GM23338 (cell line): ENCODE measurements at regions not wholly inside any gene's neighbourhood (a gene's known extent, or its start where the extent isn't known, plus 50 kb on each side); places are given as distances from the start of the nearest gene placed in this dataset.

Experiments used
- ATAC-seq: fragments of 200-7000 bp; cut with Tn5 transposase; 3 replicates; pipeline ENCODE4 v1.9.1; 2020
- DNase-seq: peaks from one replicate; pipeline ENCODE4 v3.0.0-alpha.2; 2015; ENCODE audit warnings: low spot score
- H2AFZ ChIP-seq: fragments of 200-600 bp; sonication (generic); 2 replicates; pipeline ENCODE4 v1.8.0; 2016; ENCODE audit warnings: antibody characterized with exemption, mild to moderate bottlenecking, moderate library complexity
- H3F3A ChIP-seq: fragments of 200-600 bp; sonication (generic); replicated peaks from 2 replicates; pipeline ENCODE4 v1.8.0; 2017; ENCODE audit warnings: antibody characterized with exemption, mixed run types, low read depth
- H3K27ac ChIP-seq: fragments of 200-600 bp; sonication (generic); 2 replicates; pipeline ENCODE4 v1.6.1; 2016; ENCODE audit warnings: low read depth
- H3K27me3 ChIP-seq: fragments of 200-600 bp; sonication (generic); 2 replicates; pipeline ENCODE4 v1.8.0; 2016; ENCODE audit warnings: mild to moderate bottlenecking, mixed run types, moderate library complexity; ENCODE audit not compliant: insufficient read depth
- H3K36me3 ChIP-seq: fragments of 200-600 bp; sonication (generic); 2 replicates; pipeline ENCODE4 v1.8.0; 2016; ENCODE audit warnings: mild to moderate bottlenecking; ENCODE audit not compliant: insufficient read depth
- H3K4me1 ChIP-seq: fragments of 200-600 bp; sonication (generic); 2 replicates; pipeline ENCODE4 v1.8.0; 2016; ENCODE audit warnings: mild to moderate bottlenecking, moderate library complexity; ENCODE audit not compliant: insufficient read depth
- H3K4me2 ChIP-seq: fragments of 200-600 bp; sonication (generic); 2 replicates; pipeline ENCODE4 v1.7.1; 2017; ENCODE audit warnings: mixed run types
- H3K4me3 ChIP-seq: fragments of 200-600 bp; sonication (generic); 2 replicates; pipeline ENCODE4 v1.6.1; 2016; ENCODE audit warnings: mixed run types
- H3K79me2 ChIP-seq: fragments of 200-600 bp; sonication (generic); replicated peaks from 2 replicates; pipeline ENCODE4 v1.8.0; 2017; ENCODE audit warnings: mild to moderate bottlenecking; ENCODE audit not compliant: insufficient read depth
- H3K9me2 ChIP-seq: fragments of 200-600 bp; sonication (generic); 2 replicates; pipeline ENCODE4 v1.8.0; 2017; ENCODE audit not compliant: insufficient read depth
- H4K20me1 ChIP-seq: fragments of 200-600 bp; sonication (generic); replicated peaks from 2 replicates; pipeline ENCODE4 v1.8.0; 2017; ENCODE audit warnings: mild to moderate bottlenecking; ENCODE audit not compliant: insufficient read depth
- H3K27ac Mint-ChIP-seq: 2 replicates; pipeline ENCODE4 v1.8.0; 2020; ENCODE audit warnings: inconsistent platforms, mild to moderate bottlenecking, moderate library complexity, mixed read lengths
- H3K27me3 Mint-ChIP-seq: 3 replicates; pipeline ENCODE4 v1.8.0; 2022; ENCODE audit warnings: low read depth, mild to moderate bottlenecking, moderate library complexity, mixed read lengths, inconsistent platforms; ENCODE audit not compliant: insufficient read depth, poor library complexity
- H3K36me3 Mint-ChIP-seq: 3 replicates; pipeline ENCODE4 v1.8.0; 2021; ENCODE audit warnings: low read depth, mild to moderate bottlenecking, inconsistent platforms, moderate library complexity, mixed read lengths
- H3K4me1 Mint-ChIP-seq: 3 replicates; pipeline ENCODE4 v1.8.0; 2020; ENCODE audit warnings: mild to moderate bottlenecking, inconsistent platforms, mixed read lengths
- H3K4me3 Mint-ChIP-seq: 3 replicates; pipeline ENCODE4 v1.8.0; 2021; ENCODE audit warnings: moderate library complexity, mild to moderate bottlenecking, inconsistent platforms, mixed read lengths
- H3K9me3 Mint-ChIP-seq: 3 replicates; pipeline ENCODE4 v1.8.0; 2020; ENCODE audit warnings: moderate library complexity, mild to moderate bottlenecking, inconsistent platforms, mixed read lengths
- CREB1 ChIP-seq: fragments of 250-450 bp; sonication (Bioruptor Pico); IDR thresholded peaks from 2 replicates; pipeline ENCODE4 v1.5.0; 2020; ENCODE audit warnings: low read depth, mild to moderate bottlenecking, moderate library complexity
- EZH2 ChIP-seq: fragments of 200-600 bp; sonication (generic); IDR thresholded peaks from one replicate; pipeline ENCODE4 v1.8.0; 2017; ENCODE audit warnings: antibody characterized with exemption, mild to moderate bottlenecking, low read depth; ENCODE audit not compliant: unreplicated experiment
- EZH2phosphoT487 ChIP-seq: fragments of 200-600 bp; sonication (generic); IDR thresholded peaks from one replicate; pipeline ENCODE4 v1.8.1; 2018; ENCODE audit warnings: antibody characterized with exemption; ENCODE audit not compliant: unreplicated experiment
- NANOG ChIP-seq: IDR thresholded peaks from 2 replicates; pipeline ENCODE4 v1.6.1; 2016; ENCODE audit warnings: antibody characterized with exemption, borderline replicate concordance
- POLR2AphosphoS5 ChIP-seq: IDR thresholded peaks from 2 replicates; pipeline ENCODE4 v1.6.1; 2016; ENCODE audit warnings: antibody characterized with exemption, low read depth
- STAT1 ChIP-seq: IDR thresholded peaks from one replicate; pipeline ENCODE4 v1.6.1; 2016; ENCODE audit warnings: antibody characterized with exemption; ENCODE audit not compliant: unreplicated experiment
- TF ChIP-seq, protein P1 (sequence below): IDR thresholded peaks from one replicate; pipeline ENCODE4 v1.6.1; 2018; ENCODE audit warnings: antibody characterized with exemption; ENCODE audit not compliant: unreplicated experiment
- TF ChIP-seq, protein P2 (sequence below): IDR thresholded peaks from 2 replicates; pipeline ENCODE4 v1.6.1; 2016; ENCODE audit warnings: antibody characterized with exemption
- TF ChIP-seq, protein P3 (sequence below), 2 experiments: fragments of 200-600 bp in 1 of 2; sonication (generic) in 1 of 2; conservative IDR thresholded peaks; 2 replicates each; pipeline versions ENCODE4 v1.5.1 to v1.6.1; 2016 to 2017; ENCODE audit warnings: antibody characterized with exemption in 2 of 2, low read depth in 2 of 2, mild to moderate bottlenecking in 2 of 2, moderate library complexity in 1 of 2
- TF ChIP-seq, protein P4 (sequence below): fragments of 250-450 bp; sonication (Bioruptor Pico); IDR thresholded peaks from 2 replicates; pipeline ENCODE4 v1.5.0; 2020; ENCODE audit warnings: mild to moderate bottlenecking, moderate library complexity

DNA sequence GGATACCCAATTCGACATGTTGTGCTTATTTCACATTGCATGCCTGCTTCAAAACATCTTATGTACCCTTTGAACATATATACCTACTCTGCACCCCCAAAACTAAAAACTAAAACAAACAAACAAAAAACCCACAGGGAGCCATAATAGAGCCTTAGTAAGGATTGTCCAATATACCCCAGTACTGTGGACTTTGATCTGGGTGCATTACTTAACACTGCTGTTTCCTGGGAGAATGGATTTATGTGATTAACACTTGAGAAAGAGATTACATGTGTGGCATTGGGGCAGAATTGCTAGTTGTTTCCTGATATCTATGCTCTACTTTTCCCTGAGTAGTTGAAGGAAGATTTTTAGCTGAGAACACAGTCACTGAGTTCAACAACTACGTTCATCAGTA, 583.4 kb upstream of the ROBO1 start:
- Histone ChIP-seq H3K27me3 (no peaks in the 10 kb centered on the region), H3K4me3 (no peak overlapping the region), H3K79me2 (no peaks in the 10 kb centered on the region), H3K4me2 (no peak overlapping the region), H2AFZ (no peak overlapping the region), H3K9me2 (no peaks in the 10 kb centered on the region), H3K4me1 (no peaks in the 10 kb centered on the region), H4K20me1 (no peaks in the 10 kb centered on the region), H3K27ac (no peak overlapping the region), H3F3A (no peaks in the 10 kb centered on the region), H3K36me3 (no peaks in the 10 kb centered on the region)
- H3K27me3 Mint-ChIP-seq = no peaks in the 10 kb centered on the region
- no peaks in the 10 kb centered on the region for H3K9me3 Mint-ChIP-seq
- H3K4me3 Mint-ChIP-seq = no peak overlapping the region
- no peak for DNase-seq
- H3K27ac Mint-ChIP-seq = no peak overlapping the region
- TF ChIP-seq, protein P1, sequence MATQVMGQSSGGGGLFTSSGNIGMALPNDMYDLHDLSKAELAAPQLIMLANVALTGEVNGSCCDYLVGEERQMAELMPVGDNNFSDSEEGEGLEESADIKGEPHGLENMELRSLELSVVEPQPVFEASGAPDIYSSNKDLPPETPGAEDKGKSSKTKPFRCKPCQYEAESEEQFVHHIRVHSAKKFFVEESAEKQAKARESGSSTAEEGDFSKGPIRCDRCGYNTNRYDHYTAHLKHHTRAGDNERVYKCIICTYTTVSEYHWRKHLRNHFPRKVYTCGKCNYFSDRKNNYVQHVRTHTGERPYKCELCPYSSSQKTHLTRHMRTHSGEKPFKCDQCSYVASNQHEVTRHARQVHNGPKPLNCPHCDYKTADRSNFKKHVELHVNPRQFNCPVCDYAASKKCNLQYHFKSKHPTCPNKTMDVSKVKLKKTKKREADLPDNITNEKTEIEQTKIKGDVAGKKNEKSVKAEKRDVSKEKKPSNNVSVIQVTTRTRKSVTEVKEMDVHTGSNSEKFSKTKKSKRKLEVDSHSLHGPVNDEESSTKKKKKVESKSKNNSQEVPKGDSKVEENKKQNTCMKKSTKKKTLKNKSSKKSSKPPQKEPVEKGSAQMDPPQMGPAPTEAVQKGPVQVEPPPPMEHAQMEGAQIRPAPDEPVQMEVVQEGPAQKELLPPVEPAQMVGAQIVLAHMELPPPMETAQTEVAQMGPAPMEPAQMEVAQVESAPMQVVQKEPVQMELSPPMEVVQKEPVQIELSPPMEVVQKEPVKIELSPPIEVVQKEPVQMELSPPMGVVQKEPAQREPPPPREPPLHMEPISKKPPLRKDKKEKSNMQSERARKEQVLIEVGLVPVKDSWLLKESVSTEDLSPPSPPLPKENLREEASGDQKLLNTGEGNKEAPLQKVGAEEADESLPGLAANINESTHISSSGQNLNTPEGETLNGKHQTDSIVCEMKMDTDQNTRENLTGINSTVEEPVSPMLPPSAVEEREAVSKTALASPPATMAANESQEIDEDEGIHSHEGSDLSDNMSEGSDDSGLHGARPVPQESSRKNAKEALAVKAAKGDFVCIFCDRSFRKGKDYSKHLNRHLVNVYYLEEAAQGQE = no peak
- TF ChIP-seq, protein P2, sequence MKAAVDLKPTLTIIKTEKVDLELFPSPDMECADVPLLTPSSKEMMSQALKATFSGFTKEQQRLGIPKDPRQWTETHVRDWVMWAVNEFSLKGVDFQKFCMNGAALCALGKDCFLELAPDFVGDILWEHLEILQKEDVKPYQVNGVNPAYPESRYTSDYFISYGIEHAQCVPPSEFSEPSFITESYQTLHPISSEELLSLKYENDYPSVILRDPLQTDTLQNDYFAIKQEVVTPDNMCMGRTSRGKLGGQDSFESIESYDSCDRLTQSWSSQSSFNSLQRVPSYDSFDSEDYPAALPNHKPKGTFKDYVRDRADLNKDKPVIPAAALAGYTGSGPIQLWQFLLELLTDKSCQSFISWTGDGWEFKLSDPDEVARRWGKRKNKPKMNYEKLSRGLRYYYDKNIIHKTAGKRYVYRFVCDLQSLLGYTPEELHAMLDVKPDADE = no peak
- no peak for TF ChIP-seq EZH2phosphoT487
- no peak for TF ChIP-seq EZH2
- no peak for TF ChIP-seq STAT1
- no peak for TF ChIP-seq POLR2AphosphoS5
- no peak for TF ChIP-seq NANOG
- TF ChIP-seq, protein P3, sequence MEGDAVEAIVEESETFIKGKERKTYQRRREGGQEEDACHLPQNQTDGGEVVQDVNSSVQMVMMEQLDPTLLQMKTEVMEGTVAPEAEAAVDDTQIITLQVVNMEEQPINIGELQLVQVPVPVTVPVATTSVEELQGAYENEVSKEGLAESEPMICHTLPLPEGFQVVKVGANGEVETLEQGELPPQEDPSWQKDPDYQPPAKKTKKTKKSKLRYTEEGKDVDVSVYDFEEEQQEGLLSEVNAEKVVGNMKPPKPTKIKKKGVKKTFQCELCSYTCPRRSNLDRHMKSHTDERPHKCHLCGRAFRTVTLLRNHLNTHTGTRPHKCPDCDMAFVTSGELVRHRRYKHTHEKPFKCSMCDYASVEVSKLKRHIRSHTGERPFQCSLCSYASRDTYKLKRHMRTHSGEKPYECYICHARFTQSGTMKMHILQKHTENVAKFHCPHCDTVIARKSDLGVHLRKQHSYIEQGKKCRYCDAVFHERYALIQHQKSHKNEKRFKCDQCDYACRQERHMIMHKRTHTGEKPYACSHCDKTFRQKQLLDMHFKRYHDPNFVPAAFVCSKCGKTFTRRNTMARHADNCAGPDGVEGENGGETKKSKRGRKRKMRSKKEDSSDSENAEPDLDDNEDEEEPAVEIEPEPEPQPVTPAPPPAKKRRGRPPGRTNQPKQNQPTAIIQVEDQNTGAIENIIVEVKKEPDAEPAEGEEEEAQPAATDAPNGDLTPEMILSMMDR (conservative IDR thresholded peaks at IDR 0.05; ENCODE audit: low read depth in 2 of 2) = no peak
- TF ChIP-seq, protein P4, sequence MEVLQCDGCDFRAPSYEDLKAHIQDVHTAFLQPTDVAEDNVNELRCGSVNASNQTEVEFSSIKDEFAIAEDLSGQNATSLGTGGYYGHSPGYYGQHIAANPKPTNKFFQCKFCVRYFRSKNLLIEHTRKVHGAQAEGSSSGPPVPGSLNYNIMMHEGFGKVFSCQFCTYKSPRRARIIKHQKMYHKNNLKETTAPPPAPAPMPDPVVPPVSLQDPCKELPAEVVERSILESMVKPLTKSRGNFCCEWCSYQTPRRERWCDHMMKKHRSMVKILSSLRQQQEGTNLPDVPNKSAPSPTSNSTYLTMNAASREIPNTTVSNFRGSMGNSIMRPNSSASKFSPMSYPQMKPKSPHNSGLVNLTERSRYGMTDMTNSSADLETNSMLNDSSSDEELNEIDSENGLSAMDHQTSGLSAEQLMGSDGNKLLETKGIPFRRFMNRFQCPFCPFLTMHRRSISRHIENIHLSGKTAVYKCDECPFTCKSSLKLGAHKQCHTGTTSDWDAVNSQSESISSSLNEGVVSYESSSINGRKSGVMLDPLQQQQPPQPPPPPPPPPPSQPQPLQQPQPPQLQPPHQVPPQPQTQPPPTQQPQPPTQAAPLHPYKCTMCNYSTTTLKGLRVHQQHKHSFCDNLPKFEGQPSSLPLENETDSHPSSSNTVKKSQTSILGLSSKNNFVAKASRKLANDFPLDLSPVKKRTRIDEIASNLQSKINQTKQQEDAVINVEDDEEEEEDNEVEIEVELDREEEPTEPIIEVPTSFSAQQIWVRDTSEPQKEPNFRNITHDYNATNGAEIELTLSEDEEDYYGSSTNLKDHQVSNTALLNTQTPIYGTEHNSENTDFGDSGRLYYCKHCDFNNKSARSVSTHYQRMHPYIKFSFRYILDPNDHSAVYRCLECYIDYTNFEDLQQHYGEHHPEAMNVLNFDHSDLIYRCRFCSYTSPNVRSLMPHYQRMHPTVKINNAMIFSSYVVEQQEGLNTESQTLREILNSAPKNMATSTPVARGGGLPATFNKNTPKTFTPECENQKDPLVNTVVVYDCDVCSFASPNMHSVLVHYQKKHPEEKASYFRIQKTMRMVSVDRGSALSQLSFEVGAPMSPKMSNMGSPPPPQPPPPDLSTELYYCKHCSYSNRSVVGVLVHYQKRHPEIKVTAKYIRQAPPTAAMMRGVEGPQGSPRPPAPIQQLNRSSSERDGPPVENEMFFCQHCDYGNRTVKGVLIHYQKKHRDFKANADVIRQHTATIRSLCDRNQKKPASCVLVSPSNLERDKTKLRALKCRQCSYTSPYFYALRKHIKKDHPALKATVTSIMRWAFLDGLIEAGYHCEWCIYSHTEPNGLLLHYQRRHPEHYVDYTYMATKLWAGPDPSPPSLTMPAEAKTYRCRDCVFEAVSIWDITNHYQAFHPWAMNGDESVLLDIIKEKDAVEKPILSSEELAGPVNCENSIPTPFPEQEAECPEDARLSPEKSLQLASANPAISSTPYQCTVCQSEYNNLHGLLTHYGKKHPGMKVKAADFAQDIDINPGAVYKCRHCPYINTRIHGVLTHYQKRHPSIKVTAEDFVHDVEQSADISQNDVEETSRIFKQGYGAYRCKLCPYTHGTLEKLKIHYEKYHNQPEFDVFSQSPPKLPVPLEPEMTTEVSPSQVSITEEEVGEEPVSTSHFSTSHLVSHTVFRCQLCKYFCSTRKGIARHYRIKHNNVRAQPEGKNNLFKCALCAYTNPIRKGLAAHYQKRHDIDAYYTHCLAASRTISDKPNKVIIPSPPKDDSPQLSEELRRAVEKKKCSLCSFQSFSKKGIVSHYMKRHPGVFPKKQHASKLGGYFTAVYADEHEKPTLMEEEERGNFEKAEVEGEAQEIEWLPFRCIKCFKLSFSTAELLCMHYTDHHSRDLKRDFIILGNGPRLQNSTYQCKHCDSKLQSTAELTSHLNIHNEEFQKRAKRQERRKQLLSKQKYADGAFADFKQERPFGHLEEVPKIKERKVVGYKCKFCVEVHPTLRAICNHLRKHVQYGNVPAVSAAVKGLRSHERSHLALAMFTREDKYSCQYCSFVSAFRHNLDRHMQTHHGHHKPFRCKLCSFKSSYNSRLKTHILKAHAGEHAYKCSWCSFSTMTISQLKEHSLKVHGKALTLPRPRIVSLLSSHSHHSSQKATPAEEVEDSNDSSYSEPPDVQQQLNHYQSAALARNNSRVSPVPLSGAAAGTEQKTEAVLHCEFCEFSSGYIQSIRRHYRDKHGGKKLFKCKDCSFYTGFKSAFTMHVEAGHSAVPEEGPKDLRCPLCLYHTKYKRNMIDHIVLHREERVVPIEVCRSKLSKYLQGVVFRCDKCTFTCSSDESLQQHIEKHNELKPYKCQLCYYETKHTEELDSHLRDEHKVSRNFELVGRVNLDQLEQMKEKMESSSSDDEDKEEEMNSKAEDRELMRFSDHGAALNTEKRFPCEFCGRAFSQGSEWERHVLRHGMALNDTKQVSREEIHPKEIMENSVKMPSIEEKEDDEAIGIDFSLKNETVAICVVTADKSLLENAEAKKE (CRISPR knock-in tag) = no peak
- no peak for TF ChIP-seq CREB1
- no peak for ATAC-seq
- no peaks in the 10 kb centered on the region for H3K36me3 Mint-ChIP-seq
- no peaks in the 10 kb centered on the region for H3K4me1 Mint-ChIP-seq
